ENCODE measurements at regions not wholly inside any gene's neighbourhood (a gene's known extent, or its start where the extent isn't known, plus 50 kb on each side); places are given as distances from the start of the nearest gene placed in this dataset.
"Not testable (repeated sequence)": the region's sequence is repeated elsewhere in the genome, so short reads cannot be mapped to it uniquely, and the experiment has no call there.

DNA sequence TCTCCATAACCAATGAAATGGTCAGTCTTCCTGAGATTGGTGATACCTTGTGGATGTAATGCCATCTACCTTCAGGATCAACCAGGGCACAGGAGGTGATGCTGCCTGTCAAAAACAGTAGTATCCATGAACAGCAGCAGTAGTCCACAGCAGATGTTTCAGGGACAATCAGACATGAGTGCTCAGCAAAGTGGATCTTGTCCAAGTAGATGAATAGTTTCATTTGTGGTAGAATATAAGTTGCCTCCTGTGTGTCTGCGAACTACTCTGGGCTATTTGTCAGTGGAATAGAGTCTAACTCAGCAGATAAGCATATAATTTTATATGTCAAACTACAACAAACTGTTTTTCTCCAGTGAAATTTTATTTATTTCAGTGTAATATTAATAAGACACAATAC lies 1860.1 kb upstream of the ACO1 start:
- DNase-seq (ENCODE audit: low spot score): no peak

DNA sequence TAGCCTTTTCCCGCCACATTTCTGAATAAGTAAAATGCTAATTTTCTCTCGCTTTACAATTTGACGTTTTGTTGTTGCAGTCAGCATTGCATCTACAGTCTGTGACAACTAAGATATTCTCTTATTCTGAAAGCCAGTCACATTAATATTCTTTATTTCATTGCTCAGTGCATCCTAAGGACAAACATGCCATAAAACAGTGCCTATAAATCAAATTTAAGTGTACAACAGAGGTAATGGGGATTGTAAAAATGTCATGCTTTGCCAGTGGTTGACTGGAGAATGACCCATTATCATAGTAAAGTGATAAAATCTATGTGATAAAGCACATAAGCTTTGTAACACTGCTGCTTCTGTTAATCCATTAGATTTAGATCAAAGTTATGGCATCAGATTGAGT lies 1850.0 kb upstream of the ACO1 start:
- no peak for DNase-seq (ENCODE audit: low spot score)

DNA sequence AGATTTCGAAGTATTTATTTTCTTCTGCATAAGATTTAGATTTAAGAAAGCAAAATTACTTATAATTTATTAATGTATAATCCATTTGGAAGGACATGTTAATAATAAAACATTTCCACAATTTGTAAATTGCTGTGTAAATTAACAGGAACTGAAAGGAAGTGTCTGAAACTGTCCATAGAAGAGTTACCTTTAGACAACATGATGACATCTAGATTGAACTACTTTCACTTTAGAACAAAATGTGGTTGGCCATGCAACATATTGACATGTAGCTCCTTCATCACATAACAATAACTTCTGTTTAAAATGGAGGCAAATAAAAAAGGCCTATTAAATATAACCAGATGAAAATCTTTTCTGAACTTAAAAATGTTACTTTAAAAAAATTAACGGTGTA lies 1849.5 kb upstream of the ACO1 start:
- no peak for DNase-seq (ENCODE audit: low spot score)

DNA sequence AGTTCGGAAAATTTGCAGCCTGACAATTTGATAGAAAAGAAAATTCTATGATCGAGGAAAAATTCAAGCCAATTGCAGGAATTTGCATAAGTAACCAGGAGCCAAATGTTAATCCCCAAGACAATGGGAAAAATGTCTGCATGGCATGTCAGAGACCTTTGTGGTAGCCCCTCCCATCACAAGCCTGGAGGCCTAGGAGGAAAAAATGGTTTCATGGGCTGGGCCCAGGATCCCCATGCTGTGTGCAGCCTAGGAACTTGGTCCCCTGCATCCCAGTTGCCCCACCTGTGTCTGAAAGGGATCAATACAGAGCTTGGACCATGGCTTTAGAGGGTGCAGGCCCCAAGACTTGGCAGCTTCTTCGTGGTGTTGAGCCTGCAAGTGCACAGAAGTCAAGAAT lies 1847.9 kb upstream of the ACO1 start:
- DNase-seq (ENCODE audit: low spot score): no peak

DNA sequence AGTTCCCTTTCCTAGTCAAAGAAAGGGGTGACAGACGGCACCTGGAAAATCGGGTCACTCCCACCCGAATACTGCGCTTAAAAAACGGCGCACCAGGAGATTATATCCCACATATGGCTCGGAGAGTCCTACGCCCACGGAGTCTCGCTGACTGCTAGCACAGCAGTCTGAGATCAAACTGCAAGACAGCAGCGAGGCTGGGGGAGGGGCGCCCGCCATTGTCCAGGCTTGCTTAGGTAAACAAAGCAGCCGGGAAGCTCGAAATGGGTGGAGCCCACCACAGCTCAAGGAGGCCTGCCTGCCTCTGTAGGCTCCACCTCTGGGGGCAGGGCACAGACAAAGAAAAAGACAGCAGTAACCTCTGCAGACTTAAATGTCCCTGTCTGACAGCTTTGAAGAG lies 1844.7 kb upstream of the ACO1 start:
- not testable (repeated sequence) for DNase-seq (ENCODE audit: low spot score)

DNA sequence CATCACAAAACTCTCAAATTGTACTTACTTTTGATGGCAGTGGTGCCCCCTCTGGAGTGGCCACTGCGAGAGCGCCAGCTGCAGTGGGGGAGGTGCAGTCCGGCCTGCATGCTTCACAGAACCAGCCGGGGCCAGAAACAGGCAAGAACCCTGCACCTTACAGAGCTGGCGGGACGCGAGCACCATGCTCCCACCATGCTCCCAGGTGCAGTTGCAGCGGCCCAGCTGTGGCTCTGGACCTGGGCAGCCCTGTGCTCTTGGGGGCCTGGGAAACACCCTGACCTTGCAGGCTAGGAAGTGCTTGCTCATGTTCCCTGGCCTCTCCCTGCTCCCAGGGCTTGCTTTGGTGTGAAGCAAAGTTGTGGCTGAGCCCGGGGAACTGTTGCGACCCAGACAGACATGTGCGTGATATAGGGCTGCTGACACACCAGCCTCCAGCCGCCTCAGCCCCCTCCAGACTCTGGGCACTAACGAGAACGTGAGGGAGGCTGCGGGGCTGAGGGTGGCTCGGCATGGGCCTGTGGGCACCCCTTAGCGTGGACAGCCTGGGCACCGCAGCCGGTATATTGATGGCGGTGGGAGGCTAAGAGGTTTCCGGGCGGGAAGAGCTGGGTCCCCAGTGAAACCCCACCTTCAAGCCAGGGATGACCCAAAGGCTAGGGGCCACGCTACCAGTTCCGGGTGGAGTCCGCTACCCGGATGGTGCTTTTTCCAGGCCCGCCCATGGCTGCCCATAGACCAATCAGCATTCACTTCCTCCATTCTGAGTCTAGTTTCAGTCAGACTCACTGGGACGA lies 1809.9 kb upstream of the ACO1 start:
- DNase-seq (ENCODE audit: low spot score): no peak

DNA sequence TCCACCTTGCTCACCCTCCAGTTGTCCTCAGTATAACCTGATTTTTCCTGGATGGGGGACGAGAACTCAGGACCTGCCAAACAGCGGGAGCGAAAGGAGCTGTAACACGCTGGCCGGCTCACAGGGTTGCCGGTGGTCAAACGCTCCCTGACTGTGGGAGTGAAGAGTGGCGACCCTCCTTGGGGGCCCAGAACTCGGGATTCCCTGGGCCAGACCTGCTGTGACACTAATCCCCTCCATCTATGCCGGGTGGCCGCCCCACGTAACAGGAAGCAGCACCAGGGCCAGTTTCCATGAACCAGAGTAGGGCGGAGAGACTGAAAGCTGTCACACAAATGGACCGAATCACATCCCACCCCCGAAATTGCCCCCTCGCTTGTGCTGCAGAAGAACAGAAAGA lies 1809.2 kb upstream of the ACO1 start:
- no peak for DNase-seq (ENCODE audit: low spot score)

DNA sequence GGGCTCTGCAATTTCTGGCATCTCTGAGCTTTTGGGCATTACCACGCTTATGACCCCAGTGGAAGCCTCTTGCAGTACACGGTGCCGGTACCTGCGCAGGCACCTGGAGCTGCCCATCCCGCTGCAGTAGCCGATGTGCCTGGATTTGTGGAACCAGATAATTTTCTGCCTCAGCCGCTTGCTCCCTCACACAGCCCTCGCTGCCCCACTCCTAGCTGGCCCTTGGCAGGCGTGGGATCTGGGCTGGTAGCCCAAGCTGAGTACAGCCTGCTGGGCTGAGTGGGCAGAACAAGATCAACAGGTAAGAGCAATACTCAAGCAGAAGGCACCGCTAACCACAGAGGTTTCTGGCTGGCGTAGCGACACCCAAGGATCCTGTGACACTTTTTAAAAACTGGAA lies 1808.8 kb upstream of the ACO1 start:
- DNase-seq (ENCODE audit: low spot score): no peak

DNA sequence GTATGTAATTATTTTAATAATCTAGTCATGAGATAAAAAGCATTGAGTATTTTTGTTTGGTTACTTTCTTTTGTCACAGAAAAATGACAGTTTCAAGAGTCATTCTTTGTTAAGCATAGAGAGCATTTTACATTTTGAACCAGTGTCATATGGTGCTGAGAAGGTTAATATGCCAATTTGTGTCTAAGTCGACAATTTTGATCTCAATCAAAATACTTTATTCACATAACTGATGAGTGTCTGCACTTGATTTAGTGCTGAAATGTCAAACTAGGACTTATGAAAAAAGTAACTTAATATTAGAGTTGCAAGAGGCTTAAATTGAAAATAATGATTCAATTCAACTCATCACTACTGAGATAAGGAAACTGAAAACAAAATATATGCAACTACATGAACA lies 1804.6 kb upstream of the ACO1 start:
- DNase-seq (ENCODE audit: low spot score): no peak

DNA sequence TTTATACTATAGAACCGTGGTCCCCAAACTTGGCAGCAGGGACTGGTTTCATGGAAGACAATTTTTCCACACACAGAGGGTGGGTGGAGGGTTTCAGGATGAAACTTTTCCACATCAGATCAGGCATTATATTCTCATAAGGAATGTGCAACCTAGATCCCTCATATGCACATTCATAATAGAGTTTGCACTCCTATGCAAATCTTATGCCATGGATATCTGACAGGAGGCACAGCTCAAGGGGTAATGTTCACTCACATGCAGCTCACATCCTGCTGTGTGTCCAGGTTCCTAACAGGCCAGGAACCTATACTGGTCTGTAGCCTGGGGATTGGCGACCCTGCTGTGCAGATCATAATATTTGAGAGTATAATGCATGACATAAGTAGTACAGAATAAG lies 1802.2 kb upstream of the ACO1 start:
- no peak for DNase-seq (ENCODE audit: low spot score)

DNA sequence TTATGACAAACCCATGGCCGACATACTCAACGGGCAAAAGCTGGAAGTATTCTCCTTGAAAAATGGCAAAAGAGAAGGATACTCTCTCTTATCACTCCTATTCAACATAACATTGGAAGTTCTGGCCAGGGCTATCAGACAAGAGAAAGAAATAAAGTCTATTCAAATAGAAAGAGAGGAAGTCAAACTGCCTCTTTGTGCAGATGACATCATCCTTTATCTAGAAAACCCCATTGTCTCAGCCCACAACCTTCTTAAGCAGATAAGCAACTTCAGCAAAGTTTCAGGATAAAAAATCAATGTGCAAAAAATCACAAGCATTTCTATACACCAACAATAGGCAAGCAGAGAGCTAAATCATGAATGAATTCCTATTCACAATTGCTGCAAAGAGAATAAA lies 1799.9 kb upstream of the ACO1 start:
- DNase-seq (ENCODE audit: low spot score): no peak

DNA sequence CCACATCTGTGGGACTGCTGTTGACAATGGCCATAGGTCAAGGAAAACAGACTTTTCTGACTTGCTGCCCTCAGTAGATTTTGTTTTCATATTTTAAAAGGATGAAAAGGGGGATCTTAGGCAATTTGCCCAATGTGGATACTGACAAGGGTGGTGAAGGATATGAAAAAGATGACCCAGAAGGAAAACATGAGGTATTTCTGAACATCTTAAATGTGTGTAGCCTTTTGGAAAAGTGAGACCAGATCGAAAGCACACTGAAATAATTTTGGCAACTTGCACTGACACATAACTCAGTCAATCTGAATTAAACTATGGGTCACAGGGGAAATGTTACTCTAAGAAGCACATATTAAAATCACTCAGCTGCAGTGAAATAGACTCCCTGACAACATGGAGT lies 1793.0 kb upstream of the ACO1 start:
- no peak for DNase-seq (ENCODE audit: low spot score)

DNA sequence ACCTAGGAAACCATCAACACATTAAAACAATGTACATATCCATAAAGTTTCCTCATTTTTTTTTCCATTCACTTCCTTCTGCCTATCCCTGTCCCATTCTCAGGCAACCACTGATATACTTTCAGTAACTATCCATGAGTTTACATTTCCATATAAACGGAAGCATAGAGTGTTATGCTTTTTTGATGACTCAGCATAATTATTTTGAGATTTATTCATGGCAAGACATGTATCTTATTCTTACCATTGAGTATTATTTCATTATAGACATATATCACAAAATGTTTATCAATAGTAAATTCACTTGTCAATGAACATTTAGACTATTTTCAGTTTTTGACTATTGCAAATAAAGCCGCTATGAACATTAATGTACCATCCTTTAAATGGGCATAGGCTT lies 1786.8 kb upstream of the ACO1 start:
- no peak for DNase-seq (ENCODE audit: low spot score)

DNA sequence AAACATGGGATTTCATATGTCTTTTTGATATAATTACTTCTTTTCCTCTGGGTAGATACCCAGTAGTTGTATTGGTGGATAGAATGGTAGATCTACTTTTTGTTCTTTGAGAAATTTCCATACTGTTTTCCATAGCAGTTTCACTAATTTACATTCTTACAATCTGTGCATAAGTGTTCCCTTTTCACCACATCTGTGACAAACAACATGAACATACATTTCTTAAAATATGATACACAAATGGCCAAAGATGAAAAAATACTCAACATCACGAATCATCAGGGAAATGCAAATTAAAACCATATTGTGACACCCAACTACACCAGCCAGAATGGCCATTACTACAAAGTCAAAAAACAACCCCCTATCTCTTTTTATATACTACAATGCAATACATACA lies 1778.5 kb upstream of the ACO1 start:
- no peak for DNase-seq (ENCODE audit: low spot score)

DNA sequence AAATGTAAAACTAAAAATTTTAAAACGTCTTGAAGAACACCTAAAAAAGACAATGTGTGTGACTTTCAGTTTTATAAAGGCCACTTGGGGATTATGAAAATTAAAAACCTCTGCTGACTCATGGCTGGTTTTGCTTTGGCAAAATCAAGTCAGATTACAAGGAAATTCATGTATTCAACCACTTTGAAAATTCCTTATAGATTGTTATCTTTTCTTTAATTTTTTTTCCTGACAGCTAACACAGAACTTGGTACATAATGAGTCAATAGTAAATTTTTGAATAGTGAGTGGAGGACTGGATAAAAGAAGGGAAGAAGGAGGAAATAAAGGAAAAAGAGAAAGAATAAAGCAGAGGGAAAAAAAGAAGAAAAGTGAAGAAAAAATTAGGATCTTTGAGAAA lies 1774.7 kb upstream of the ACO1 start:
- DNase-seq (ENCODE audit: low spot score): no peak

DNA sequence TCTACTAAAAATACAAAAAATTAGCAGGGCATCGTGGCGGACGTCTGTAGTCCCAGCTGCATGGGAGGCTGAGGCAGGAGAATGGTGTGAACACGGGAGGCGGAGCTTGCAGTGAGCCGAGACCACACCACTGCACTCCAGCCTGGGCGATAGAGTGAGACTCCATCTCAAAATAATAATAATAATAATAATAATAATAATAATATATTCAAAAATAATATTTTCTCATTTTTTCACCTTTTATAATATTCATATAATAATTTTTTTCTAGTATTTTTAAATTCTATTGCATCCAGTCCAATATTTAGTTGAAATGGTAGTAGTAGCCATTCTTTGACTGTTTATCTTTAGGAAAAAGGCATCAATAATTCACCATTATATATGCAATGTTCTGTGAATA lies 1767.7 kb upstream of the ACO1 start:
- DNase-seq (ENCODE audit: low spot score): not testable (repeated sequence)

DNA sequence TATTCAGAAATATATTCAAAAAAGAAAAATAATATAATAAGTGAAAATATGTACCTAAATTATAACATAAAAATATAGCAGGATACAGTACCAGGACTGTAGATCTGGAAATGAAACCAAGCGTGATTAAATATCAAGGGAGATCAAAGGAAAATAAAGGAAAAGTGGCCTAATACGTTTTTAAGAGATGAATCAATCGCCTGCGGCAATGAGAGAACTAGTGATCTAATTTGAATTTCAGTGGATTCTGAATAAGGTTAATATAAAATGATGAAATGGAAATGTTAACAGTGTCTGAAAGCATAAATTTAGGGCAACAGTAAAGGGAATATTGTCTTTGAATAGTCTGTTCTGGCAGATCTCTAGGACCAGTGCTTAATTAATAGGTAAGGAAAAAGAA lies 1761.9 kb upstream of the ACO1 start:
- DNase-seq (ENCODE audit: low spot score): no peak

DNA sequence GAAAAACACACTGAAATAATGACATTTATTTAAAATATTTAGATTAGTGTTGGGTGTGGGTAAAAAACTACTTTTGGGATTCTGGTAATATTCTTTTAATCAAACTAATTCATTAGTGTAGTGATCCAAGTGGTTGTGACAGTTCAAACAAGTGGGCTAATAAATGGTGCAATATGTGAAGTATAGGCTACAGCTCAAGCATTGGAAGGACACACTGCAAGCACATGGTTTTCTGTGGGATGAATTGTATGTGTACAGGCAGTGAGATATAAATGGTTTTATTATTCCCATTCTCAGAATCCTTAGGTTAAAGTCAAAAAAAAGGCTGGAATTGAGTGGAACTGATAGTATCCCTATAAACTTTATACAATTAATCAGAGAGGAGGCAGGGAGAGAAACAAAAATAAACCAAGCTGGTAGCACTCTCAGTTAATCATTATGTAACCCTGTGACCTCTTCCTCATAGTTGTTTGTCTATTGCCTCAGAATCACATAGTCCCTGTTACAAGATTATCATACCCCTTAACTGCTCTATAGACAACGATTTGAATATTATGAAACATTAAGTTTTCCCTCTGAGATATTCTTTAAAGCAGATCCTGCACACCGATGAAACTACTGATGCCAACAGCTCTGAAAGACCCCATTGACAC lies 1755.4 kb upstream of the ACO1 start:
- no peak for DNase-seq (ENCODE audit: low spot score)

DNA sequence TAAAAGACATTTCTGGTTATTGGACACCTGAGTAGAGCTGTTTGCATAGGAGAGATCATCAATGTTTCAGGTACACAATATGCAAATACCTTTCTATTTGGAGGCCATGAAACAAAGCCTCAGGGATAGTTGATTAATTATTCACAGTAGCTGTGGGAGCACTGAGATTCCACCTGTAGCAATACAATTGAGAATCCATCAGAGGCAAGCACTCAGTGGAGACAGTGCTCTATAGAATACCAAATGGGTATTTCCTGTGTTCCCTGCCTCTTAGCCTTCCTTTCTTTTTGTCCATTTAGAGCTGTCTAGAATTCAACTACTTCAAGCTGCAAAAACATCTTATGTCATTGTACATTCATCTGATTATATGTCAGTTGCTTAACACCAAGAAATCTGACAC lies 1754.0 kb upstream of the ACO1 start:
- DNase-seq (ENCODE audit: low spot score): no peak

DNA sequence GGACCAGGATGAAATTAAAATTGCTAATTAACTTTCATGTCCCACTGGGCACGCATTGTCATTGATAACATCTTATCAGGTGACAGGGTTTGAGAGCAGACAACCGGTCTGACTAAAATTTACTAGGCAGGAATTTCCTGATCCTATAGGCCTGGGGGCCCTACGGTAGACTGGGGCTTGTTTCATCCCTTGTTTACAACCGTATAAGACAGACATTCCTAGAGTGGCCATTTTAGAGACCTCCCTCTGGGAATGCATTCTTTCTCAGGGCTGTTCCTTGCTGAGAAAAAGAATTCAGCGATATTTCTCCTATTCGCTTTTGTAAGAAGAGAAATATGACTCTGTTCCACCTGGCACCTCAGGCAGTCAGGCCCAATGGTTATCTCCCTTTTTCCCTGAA lies 1737.8 kb upstream of the ACO1 start:
- not testable (repeated sequence) for DNase-seq (ENCODE audit: low spot score)

DNA sequence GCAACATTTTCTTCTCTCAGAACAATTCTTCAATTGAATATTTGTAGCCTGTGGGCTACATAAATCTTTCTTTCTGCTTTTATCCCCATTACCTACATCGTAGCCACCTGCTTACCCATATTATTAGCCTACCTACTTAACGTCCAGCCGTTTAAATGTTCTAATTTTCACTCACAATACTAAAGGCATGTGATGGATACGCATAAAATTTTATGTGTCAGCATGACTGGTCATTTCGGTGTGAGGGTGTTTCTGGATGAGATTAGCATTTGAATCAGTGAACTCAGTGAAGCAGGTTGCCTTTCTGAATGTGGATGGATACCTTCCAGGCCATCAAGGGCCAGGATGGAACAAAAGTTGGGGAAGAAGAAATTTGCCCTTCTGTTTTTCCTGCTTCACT lies 1722.5 kb upstream of the ACO1 start:
- no peak for DNase-seq (ENCODE audit: low spot score)

DNA sequence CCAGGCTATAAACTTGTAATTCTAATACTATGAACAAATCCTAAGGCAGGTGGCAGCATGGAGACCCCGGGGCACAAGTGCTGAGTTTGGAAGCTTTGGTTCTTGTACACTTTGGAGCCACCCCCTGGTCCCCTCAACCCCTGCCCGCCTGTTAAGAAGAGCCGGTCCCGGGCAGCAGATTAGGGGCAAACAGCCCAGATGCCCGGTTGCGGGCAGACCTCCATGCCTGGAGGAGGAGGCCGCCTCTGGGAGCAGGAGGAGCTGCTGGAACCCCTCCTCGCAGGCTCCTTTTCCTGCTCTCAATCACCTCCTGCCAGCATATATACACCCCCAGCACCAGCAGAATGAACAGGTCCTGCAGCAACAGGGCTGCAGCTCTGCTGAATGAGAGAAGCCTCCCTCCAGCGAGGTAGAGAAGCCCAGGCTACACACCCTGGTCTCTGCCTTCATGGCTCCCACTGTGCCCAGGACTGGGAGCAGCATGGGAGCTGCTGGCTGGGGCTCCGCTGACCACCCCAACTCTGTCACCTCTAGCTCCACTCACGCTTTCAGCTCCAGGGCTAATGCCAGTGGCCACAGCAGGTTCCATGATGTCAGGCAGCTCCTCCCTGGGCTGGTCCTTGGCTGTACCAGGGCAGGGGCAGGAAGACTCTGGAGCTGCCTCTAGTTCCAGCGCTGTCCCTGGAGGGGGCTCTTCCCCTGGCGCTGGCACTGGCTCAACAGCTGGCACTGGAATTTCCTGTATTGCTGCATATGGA lies 1713.5 kb upstream of the ACO1 start:
- no peak for DNase-seq (ENCODE audit: low spot score)

DNA sequence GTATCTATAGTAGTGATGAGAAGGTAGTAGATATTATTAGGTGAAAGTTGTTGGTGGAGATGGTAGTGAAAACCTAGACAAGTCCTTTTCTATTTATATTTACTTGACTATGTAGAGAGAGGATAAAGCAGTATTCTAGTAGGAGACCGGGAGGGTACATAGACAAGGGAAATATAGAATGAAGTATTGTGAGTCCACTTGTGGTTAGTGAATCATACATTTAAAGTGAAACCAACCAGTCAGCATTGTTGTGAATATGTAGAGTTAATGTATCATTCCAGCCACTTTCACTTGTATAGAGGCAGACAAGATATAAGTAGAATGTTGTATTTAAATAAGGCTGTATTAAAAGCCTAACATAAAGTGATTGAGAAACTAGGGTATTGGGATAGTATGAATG lies 1711.3 kb upstream of the ACO1 start:
- DNase-seq (ENCODE audit: low spot score): no peak
